ENCODE measurements at regions not wholly inside any gene's neighbourhood (a gene's known extent, or its start where the extent isn't known, plus 50 kb on each side); places are given as distances from the start of the nearest gene placed in this dataset.
"Not testable (repeated sequence)": the region's sequence is repeated elsewhere in the genome, so short reads cannot be mapped to it uniquely, and the experiment has no call there.

DNA sequence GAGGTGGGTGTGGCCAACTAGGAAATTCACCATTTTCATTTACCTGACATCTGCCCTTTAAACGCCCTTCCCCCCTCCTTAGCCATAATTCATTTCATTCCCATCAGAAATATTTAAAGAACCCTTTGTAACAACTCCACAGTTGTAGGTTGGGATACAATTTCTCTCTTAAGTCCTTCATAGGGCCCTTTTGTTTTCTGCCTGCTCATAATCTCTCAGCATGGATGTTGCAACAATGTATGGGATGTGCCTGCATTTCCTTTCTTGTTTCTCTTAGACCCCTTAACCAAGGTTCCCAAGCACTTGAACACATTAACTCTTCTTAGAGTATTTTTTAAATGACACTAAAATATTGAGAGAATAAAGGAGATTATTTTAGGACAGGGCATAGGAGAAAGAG is 51.7 kb upstream of the MYO10 start:
- Mint-ChIP-seq H3K4me1 (ENCODE audit: low read depth, unreplicated experiment) (peaks cover 7% of the 10 kb centered on the region), H3K27me3 (ENCODE audit: insufficient read depth, unreplicated experiment) (no peaks in the 10 kb centered on the region), H3K27ac (ENCODE audit: unreplicated experiment) (no peak overlapping the region), H3K9me3 (ENCODE audit: unreplicated experiment) (no peaks in the 10 kb centered on the region), H3K4me3 (ENCODE audit: unreplicated experiment) (no peak overlapping the region), H3K36me3 (ENCODE audit: insufficient read depth, unreplicated experiment) (no peaks in the 10 kb centered on the region)
- Histone ChIP-seq H3K36me3 (ENCODE audit: control insufficient read depth, insufficient read depth, low read length) (no peaks in the 10 kb centered on the region), H3K9me3 (no peaks in the 10 kb centered on the region), H3K4me1 (no peaks in the 10 kb centered on the region), H3K4me3 (ENCODE audit: low read depth, low read length) (no peak overlapping the region), H3K27me3 (replicated peaks; ENCODE audit: control insufficient read depth, insufficient read depth, low read length) (no peaks in the 10 kb centered on the region)
- TF ChIP-seq, protein P1, sequence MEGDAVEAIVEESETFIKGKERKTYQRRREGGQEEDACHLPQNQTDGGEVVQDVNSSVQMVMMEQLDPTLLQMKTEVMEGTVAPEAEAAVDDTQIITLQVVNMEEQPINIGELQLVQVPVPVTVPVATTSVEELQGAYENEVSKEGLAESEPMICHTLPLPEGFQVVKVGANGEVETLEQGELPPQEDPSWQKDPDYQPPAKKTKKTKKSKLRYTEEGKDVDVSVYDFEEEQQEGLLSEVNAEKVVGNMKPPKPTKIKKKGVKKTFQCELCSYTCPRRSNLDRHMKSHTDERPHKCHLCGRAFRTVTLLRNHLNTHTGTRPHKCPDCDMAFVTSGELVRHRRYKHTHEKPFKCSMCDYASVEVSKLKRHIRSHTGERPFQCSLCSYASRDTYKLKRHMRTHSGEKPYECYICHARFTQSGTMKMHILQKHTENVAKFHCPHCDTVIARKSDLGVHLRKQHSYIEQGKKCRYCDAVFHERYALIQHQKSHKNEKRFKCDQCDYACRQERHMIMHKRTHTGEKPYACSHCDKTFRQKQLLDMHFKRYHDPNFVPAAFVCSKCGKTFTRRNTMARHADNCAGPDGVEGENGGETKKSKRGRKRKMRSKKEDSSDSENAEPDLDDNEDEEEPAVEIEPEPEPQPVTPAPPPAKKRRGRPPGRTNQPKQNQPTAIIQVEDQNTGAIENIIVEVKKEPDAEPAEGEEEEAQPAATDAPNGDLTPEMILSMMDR (IDR thresholded peaks at IDR 0.05; ENCODE audit: insufficient read depth in 1 of 2, low read depth in 1 of 2, low read length in 1 of 2, severe bottlenecking in 1 of 2, unreplicated experiment in 1 of 2): no peak
- no peak for DNase-seq
- no TSS peak for BruUV-seq (replicated peaks)
- ChIA-PET POLR2A (no interaction called here), CTCF (no interaction called here)
- intact Hi-C loops (cut with micrococcal nuclease; ENCODE audit: unreplicated experiment): no loop called here

DNA sequence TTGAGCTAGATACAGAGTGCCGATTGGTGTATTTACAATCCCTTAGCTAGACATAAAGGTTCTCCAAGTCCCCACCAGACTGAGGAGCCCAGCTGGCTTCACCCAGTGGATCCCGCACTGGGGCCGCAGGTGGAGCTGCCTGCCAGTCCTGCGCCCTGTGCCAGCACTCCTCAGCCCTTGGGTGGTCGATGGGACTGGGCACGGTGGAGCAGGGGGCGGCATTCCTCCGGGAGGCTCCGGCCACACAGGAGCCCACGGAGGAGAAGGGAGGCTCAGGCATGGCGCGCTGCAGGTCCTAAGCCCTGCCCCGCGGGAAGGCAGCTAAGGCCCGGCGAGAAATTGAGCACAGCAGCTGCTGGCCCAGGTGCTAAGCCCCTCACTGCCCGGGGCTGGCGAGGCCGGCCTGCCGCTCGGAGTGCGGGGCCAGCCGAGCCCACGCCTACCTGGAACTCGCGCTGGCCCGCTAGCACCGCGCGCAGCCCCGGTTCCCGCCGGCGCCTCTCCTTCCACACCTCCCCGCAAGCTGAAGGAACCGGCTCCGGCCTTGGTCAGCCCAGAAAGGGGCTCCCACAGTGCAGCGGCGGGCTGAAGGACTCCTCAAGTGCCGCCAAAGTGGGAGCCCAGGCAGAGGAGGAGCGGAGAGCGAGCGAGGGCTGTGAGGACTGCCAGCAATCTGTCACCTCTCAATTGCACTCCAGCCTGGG is 54.9 kb upstream of the MYO10 start:
- H3K27me3 Mint-ChIP-seq (ENCODE audit: insufficient read depth, unreplicated experiment); H3K4me3 Mint-ChIP-seq (ENCODE audit: unreplicated experiment); H3K9me3 ChIP-seq; DNase-seq; H3K36me3 Mint-ChIP-seq (ENCODE audit: insufficient read depth, unreplicated experiment); H3K27ac Mint-ChIP-seq (ENCODE audit: unreplicated experiment); H3K36me3 ChIP-seq (ENCODE audit: control insufficient read depth, insufficient read depth, low read length); H3K27me3 ChIP-seq (replicated peaks; ENCODE audit: control insufficient read depth, insufficient read depth, low read length); BruUV-seq (replicated peaks); POLR2A ChIA-PET; H3K4me3 ChIP-seq (ENCODE audit: low read depth, low read length); H3K9me3 Mint-ChIP-seq (ENCODE audit: unreplicated experiment); intact Hi-C loops (cut with micrococcal nuclease; ENCODE audit: unreplicated experiment); CTCF ChIA-PET: not testable (repeated sequence)
- H3K4me1 ChIP-seq: peaks cover 16% of the 10 kb centered on the region; the same call in 1 of the 2 replicates
- peaks cover 23% of the 10 kb centered on the region for H3K4me1 Mint-ChIP-seq (ENCODE audit: low read depth, unreplicated experiment)

DNA sequence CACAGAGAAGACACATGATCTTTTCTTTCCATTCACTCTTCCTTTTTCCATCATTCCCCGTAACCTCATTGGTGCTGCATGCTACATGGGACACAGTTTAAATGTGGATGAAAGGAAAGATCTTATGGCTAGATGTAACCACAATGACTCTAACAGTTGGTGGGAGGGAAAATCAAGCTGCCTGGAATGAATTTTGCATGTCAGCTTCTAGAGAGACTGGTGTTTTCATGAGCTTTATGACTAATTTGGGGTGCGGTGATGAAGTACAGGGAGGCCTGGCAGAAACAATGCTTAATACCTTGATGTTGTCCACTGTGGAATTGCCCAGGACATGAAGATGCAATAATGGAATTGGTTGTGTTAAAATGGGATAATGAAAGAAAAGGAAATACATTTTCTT is 55.9 kb upstream of the MYO10 start:
- no peak overlapping the region for H3K27ac Mint-ChIP-seq (ENCODE audit: unreplicated experiment)
- H3K27me3 Mint-ChIP-seq (ENCODE audit: insufficient read depth, unreplicated experiment): no peaks in the 10 kb centered on the region
- H3K4me1 ChIP-seq: peaks cover 16% of the 10 kb centered on the region; the same call in 1 of the 2 replicates
- H3K27me3 ChIP-seq (replicated peaks; ENCODE audit: control insufficient read depth, insufficient read depth, low read length): no peaks in the 10 kb centered on the region
- ChIA-PET CTCF (interaction anchor here (0.6 kb wide), 1 partner anchor 11 kb away, joined by 3 read pairs; no protein-coding TSS in a partner anchor), POLR2A (no interaction called here)
- H3K9me3 ChIP-seq: no peaks in the 10 kb centered on the region
- intact Hi-C loops (cut with micrococcal nuclease; ENCODE audit: unreplicated experiment): no loop called here
- peaks cover 23% of the 10 kb centered on the region for H3K4me1 Mint-ChIP-seq (ENCODE audit: low read depth, unreplicated experiment)
- DNase-seq: no peak
- no peaks in the 10 kb centered on the region for H3K9me3 Mint-ChIP-seq (ENCODE audit: unreplicated experiment)
- no TSS peak for BruUV-seq (replicated peaks)
- H3K4me3 Mint-ChIP-seq (ENCODE audit: unreplicated experiment): no peak overlapping the region
- no peak overlapping the region for H3K4me3 ChIP-seq (ENCODE audit: low read depth, low read length)
- no peaks in the 10 kb centered on the region for H3K36me3 Mint-ChIP-seq (ENCODE audit: insufficient read depth, unreplicated experiment)
- TF ChIP-seq, protein P1 (IDR thresholded peaks at IDR 0.05; ENCODE audit: insufficient read depth in 1 of 2, low read depth in 1 of 2, low read length in 1 of 2, severe bottlenecking in 1 of 2, unreplicated experiment in 1 of 2): no peak
- no peaks in the 10 kb centered on the region for H3K36me3 ChIP-seq (ENCODE audit: control insufficient read depth, insufficient read depth, low read length)
